Type B pancreatic cell (in vitro differentiated cells): ENCODE measurements at regions not wholly inside any gene's neighbourhood (a gene's known extent, or its start where the extent isn't known, plus 50 kb on each side); places are given as distances from the start of the nearest gene placed in this dataset.

Experiments
- DNase-seq: peaks from one replicate; pipeline ENCODE4 v3.0.0; 2021; ENCODE audit warnings: mixed read lengths; ENCODE audit not compliant: unreplicated experiment; ENCODE audit errors: extremely low spot score
- H3K27ac Mint-ChIP-seq: 2 replicates; pipeline ENCODE4 v1.8.0; 2021; ENCODE audit warnings: mild to moderate bottlenecking, mixed read lengths
- H3K27me3 Mint-ChIP-seq: 2 replicates; pipeline ENCODE4 v1.8.0; 2021; ENCODE audit warnings: mixed read lengths
- H3K36me3 Mint-ChIP-seq: 2 replicates; pipeline ENCODE4 v1.8.0; 2021; ENCODE audit warnings: mixed read lengths
- H3K4me1 Mint-ChIP-seq: one replicate; pipeline ENCODE4 v1.8.0; 2021; ENCODE audit warnings: mixed read lengths; ENCODE audit not compliant: unreplicated experiment
- H3K4me3 Mint-ChIP-seq: 2 replicates; pipeline ENCODE4 v1.8.0; 2021; ENCODE audit warnings: mild to moderate bottlenecking, mixed read lengths
- H3K9me3 Mint-ChIP-seq: 2 replicates; pipeline ENCODE4 v1.8.0; 2021; ENCODE audit warnings: mixed read lengths
- CTCF ChIP-seq: fragments of 200-600 bp; sonication (generic); conservative IDR thresholded peaks from 2 replicates; pipeline ENCODE4 v1.5.0; 2021; ENCODE audit warnings: antibody characterized with exemption, mild to moderate bottlenecking

GRCh38 chr2:9085353-9085752 lies 81.9 kb upstream of the MBOAT2 start:
- Mint-ChIP-seq H3K27me3 (no peaks in the 10 kb centered on the region), H3K36me3 (no peaks in the 10 kb centered on the region), H3K4me1 (peaks cover 23% of the 10 kb centered on the region)

GRCh38 chr2:9083287-9083686 lies 79.8 kb upstream of the MBOAT2 start:
- DNase-seq: no peak
- Mint-ChIP-seq H3K4me3 (peak overlapping the region; percentile 8), H3K36me3 (no peaks in the 10 kb centered on the region), H3K4me1 (peaks cover 23% of the 10 kb centered on the region), H3K27ac (no peak overlapping the region), H3K27me3 (no peaks in the 10 kb centered on the region), H3K9me3 (peaks cover 11% of the 10 kb centered on the region)
- no peak for TF ChIP-seq CTCF

More at GRCh38 chr2:9085353-9085752, 81.9 kb upstream of the MBOAT2 start:
- H3K27ac Mint-ChIP-seq: no peak overlapping the region
- no peak for TF ChIP-seq CTCF
- no peak for DNase-seq
- no peak overlapping the region for H3K4me3 Mint-ChIP-seq
- peaks cover 11% of the 10 kb centered on the region for H3K9me3 Mint-ChIP-seq

- no peaks in the 10 kb centered on the region for H3K36me3 Mint-ChIP-seq
- no peak overlapping the region for H3K4me3 Mint-ChIP-seq
- H3K9me3 Mint-ChIP-seq: peaks cover 11% of the 10 kb centered on the region
- H3K27ac Mint-ChIP-seq: no peak overlapping the region
- DNase-seq: no peak
- no peaks in the 10 kb centered on the region for H3K27me3 Mint-ChIP-seq
- TF ChIP-seq CTCF: no peak
- H3K4me1 Mint-ChIP-seq: peaks cover 25% of the 10 kb centered on the region
Observed at GRCh38 chr2:9082158-9082557, 78.7 kb upstream of the MBOAT2 start.

GRCh38 chr2:9081750-9082149 lies 78.3 kb upstream of the MBOAT2 start:
- Mint-ChIP-seq H3K4me1 (peaks cover 21% of the 10 kb centered on the region), H3K36me3 (no peaks in the 10 kb centered on the region), H3K27me3 (no peaks in the 10 kb centered on the region), H3K27ac (no peak overlapping the region), H3K4me3 (no peak overlapping the region), H3K9me3 (peaks cover 11% of the 10 kb centered on the region)
- TF ChIP-seq CTCF: no peak
- no peak for DNase-seq

- DNase-seq: no peak
- H3K27ac Mint-ChIP-seq: no peak overlapping the region
Observed at GRCh38 chr2:9078405-9078804, 74.9 kb upstream of the MBOAT2 start.

More at GRCh38 chr2:9078405-9078804, 74.9 kb upstream of the MBOAT2 start:
- no peaks in the 10 kb centered on the region for H3K27me3 Mint-ChIP-seq
- no peaks in the 10 kb centered on the region for H3K36me3 Mint-ChIP-seq
- TF ChIP-seq CTCF: no peak
- H3K9me3 Mint-ChIP-seq: peaks cover 11% of the 10 kb centered on the region
- no peak overlapping the region for H3K4me3 Mint-ChIP-seq
- peaks cover 8% of the 10 kb centered on the region for H3K4me1 Mint-ChIP-seq
